IgD-negative memory B cell (primary cell): ENCODE measurements at regions not wholly inside any gene's neighbourhood (a gene's known extent, or its start where the extent isn't known, plus 50 kb on each side); places are given as distances from the start of the nearest gene placed in this dataset.

ENCODE experiments used
- H3K27ac Mint-ChIP-seq, 3 donors: one replicate each; pipeline ENCODE4 v1.8.0; 2020 to 2022; ENCODE audit warnings: mild to moderate bottlenecking in 3 of 3, mixed read lengths in 3 of 3, moderate library complexity in 1 of 3
- H3K27me3 Mint-ChIP-seq: one replicate; pipeline ENCODE4 v1.8.0; 2021; ENCODE audit warnings: mixed read lengths
- H3K36me3 Mint-ChIP-seq: one replicate; pipeline ENCODE4 v1.8.0; 2020; ENCODE audit warnings: mild to moderate bottlenecking, mixed read lengths
- H3K4me1 Mint-ChIP-seq, 3 donors: one replicate each; pipeline ENCODE4 v1.8.0; 2020 to 2022; ENCODE audit warnings: mixed read lengths in 3 of 3, mild to moderate bottlenecking in 1 of 3
- H3K4me3 Mint-ChIP-seq, 4 donors: one replicate each; pipeline ENCODE4 v1.8.0; 2020 to 2022; ENCODE audit warnings: mild to moderate bottlenecking in 4 of 4, mixed read lengths in 4 of 4, moderate library complexity in 3 of 4
- H3K9me3 Mint-ChIP-seq, 3 donors: one replicate each; pipeline ENCODE4 v1.8.0; 2020 to 2021; ENCODE audit warnings: mixed read lengths in 3 of 3, mild to moderate bottlenecking in 1 of 3

DNA sequence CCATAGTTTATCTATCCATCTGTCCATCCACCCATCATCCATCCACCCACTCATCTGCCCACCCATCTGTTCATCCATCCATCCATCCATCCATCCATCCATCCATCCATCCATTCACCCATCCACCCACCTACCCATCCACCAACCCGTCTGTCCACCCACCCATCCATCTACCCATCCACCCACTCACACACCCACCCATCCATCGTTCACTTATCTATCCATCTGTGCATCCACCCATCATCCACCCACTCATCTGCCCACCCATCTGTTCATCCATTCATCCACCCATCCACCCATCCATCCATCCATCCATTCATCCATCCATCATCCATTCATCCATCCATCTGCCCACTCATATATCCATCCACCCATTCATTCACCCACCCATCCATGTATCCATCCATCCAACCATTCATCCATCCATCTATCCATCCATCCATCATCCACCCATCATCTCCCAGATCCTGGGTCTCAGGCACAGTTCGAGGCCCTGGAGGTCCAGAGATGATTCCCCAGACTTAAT, 88.2 kb upstream of the WNT4 start:
- peaks cover 2% of the 10 kb centered on the region for H3K36me3 Mint-ChIP-seq
- no peaks in the 10 kb centered on the region for H3K9me3 Mint-ChIP-seq
- H3K4me1 Mint-ChIP-seq = no peaks in the 10 kb centered on the region
- H3K27me3 Mint-ChIP-seq = peaks cover 12% of the 10 kb centered on the region
- no peak overlapping the region for H3K27ac Mint-ChIP-seq
- no peak overlapping the region for H3K4me3 Mint-ChIP-seq

DNA sequence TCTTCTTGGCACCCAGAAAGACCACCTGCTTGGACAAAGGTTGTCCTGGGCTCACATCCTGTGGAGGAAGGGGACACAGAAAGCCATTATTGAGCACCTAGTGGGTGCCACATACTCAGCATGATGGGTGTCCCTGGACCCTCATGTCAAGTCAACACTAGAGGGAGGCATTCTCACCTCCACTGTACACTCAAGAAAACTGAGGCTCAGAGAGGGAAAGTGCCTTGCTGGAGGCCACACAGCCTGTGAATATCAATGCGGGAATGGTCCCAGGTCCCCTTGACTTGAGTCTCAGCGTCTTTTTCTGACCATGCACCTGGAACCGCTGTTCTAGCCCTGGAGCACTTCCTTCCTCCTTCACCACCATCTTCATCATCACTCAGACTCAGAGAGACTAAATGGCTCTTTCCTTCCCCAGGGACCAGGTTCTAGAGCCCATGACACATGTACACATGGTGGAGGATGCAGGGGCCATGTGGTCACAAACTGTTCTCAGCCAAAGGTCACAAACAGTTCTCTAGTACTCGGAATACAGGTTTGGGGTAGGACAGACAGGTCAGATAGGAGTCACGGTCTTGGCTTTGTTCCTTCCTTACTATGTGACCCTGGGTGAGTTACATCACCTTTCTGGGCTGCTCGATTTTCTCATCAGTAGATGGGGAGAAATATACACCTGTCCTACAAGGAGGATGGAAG, 89.2 kb upstream of the WNT4 start:
- H3K4me1 Mint-ChIP-seq = no peaks in the 10 kb centered on the region
- H3K4me3 Mint-ChIP-seq = peak overlapping the region in 1 of 4 donors; percentile 5
- no peaks in the 10 kb centered on the region for H3K9me3 Mint-ChIP-seq
- peaks cover 2% of the 10 kb centered on the region for H3K36me3 Mint-ChIP-seq
- no peak overlapping the region for H3K27ac Mint-ChIP-seq
- H3K27me3 Mint-ChIP-seq = peaks cover 11% of the 10 kb centered on the region

DNA sequence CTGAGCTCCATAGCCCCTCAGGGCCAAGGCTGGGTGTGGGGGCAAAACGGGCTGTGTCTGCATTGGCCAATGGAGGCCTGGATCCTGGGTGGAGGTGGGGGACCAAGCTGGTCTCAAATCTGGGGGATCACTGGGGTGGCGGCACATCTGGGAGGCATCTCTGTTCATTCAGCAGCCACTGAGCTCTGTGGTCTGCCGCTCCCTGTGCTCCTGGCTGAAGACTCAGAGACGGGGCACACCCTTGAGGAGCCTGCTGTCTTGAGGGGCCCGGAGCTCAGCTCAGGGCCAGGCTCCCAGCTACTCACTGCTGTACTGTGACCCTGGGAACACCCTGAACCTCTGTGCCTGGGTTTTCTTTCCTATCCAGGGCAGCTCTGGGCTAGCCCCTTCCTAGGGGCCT, 90.3 kb upstream of the WNT4 start:
- Mint-ChIP-seq H3K27ac (no peak overlapping the region), H3K9me3 (no peaks in the 10 kb centered on the region), H3K36me3 (peaks cover 2% of the 10 kb centered on the region), H3K27me3 (peaks cover 11% of the 10 kb centered on the region), H3K4me3 (no peak overlapping the region), H3K4me1 (no peaks in the 10 kb centered on the region)

DNA sequence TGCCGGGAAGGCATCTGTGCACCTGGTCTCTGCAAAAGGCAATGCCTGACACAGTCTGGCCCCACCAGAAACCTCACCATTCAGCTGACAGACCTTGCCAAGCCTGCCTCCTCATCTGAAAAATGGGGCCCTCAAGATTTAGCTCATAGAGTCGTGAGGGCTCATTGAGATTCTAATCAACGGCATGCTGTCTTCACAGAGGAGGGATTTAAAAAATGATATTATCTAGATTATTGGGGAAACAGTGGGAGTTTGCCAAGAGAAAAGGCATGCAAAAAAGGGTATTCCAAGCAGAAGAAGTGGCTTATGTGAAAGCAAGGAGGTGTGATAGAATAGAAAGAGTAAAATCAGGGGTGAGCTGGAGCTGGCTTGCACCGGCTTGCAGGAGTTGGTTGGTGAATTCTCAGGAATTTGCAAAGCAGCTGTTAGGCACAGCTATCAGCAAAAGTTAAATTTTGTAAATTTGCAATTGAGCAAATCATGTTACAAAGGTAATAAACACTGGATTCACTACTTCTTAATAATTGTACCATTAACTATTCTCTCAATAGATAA, 91.7 kb upstream of the WNT4 start:
- no peaks in the 10 kb centered on the region for H3K4me1 Mint-ChIP-seq
- no peaks in the 10 kb centered on the region for H3K9me3 Mint-ChIP-seq
- no peak overlapping the region for H3K4me3 Mint-ChIP-seq
- no peak overlapping the region for H3K27ac Mint-ChIP-seq
- H3K36me3 Mint-ChIP-seq = peaks cover 2% of the 10 kb centered on the region
- peaks cover 9% of the 10 kb centered on the region for H3K27me3 Mint-ChIP-seq

DNA sequence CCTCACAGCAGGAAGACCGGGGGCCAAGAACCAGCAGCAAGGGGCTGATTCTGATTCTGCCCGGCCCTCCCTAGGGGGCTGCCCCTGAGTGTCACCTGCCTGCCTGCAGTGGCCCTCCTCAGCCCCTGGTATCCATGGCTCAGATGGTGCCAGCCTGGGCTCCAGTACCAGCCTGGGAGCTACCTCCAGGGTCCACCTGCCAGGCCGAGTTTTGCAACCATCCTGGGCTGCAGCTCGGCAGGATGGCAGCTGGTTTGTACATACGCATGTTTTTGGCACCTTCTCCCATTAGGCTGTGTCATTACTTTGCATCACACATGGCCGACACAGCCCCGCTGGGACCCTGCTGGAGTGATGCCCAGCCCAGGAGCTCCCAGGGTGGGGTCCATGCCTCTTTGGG, 93.3 kb upstream of the WNT4 start:
- no peak overlapping the region for H3K27ac Mint-ChIP-seq
- no peak overlapping the region for H3K4me3 Mint-ChIP-seq
- H3K27me3 Mint-ChIP-seq = peaks cover 9% of the 10 kb centered on the region
- no peaks in the 10 kb centered on the region for H3K4me1 Mint-ChIP-seq
- H3K36me3 Mint-ChIP-seq = peaks cover 2% of the 10 kb centered on the region
- H3K9me3 Mint-ChIP-seq = no peaks in the 10 kb centered on the region

DNA sequence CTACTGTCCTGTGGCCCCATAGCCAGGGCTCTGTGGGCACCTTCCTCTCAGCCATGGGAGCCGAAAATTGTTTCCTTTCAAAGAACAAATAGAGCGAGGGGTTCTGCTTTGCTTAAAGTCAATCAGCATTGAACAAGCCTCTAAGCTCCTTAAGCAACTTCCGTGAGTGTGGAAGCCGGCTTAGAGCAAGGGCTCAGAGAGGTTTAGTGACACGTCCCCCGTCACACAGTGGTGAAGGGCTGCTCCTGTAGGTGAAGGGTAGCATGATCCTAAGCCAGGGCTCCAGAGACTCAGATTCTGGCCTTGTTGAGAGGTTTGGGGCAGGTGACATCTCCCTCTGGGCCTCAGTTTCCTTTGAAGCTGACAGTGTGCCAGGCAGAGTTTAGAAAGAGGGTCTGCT, 94.0 kb upstream of the WNT4 start:
- Mint-ChIP-seq H3K4me1 (no peaks in the 10 kb centered on the region), H3K4me3 (no peak overlapping the region), H3K36me3 (peaks cover 2% of the 10 kb centered on the region), H3K9me3 (no peaks in the 10 kb centered on the region), H3K27me3 (peaks cover 9% of the 10 kb centered on the region), H3K27ac (no peak overlapping the region)

DNA sequence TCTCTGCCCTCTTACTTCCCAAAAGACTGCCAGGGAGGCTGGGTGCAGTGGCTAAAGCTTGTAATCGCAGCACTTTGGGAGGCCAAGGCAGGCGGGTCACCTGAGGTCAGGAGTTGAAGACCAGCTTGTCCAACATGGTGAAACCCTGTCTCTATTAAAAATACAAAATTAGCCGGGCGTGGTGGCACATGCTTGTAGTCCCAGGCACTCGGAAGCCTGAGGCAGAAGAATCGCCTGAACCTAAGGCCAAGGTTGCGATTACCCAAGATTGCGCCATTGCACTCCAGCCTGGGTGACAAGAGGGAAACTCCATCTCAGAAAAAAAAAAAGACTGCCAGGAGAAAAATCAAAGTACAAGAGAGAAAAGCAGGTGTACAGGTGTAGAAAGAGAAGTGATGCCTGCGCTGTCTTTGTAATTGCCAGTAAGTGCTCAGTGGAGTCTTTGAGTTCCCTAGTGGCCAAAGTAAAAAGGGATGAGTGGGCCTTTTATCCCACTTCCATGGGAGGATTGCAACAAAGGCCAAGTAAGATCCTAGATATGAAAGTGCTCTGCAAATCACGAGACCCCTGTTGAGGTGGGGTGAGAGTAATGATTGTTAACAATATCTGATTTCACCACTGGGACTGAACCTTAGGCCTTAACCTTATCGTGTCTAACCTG, 94.7 kb upstream of the WNT4 start:
- no peak overlapping the region for H3K4me3 Mint-ChIP-seq
- H3K36me3 Mint-ChIP-seq = peaks cover 2% of the 10 kb centered on the region
- H3K9me3 Mint-ChIP-seq = no peaks in the 10 kb centered on the region
- H3K4me1 Mint-ChIP-seq = no peaks in the 10 kb centered on the region
- H3K27ac Mint-ChIP-seq = no peak overlapping the region
- H3K27me3 Mint-ChIP-seq = peaks cover 6% of the 10 kb centered on the region

DNA sequence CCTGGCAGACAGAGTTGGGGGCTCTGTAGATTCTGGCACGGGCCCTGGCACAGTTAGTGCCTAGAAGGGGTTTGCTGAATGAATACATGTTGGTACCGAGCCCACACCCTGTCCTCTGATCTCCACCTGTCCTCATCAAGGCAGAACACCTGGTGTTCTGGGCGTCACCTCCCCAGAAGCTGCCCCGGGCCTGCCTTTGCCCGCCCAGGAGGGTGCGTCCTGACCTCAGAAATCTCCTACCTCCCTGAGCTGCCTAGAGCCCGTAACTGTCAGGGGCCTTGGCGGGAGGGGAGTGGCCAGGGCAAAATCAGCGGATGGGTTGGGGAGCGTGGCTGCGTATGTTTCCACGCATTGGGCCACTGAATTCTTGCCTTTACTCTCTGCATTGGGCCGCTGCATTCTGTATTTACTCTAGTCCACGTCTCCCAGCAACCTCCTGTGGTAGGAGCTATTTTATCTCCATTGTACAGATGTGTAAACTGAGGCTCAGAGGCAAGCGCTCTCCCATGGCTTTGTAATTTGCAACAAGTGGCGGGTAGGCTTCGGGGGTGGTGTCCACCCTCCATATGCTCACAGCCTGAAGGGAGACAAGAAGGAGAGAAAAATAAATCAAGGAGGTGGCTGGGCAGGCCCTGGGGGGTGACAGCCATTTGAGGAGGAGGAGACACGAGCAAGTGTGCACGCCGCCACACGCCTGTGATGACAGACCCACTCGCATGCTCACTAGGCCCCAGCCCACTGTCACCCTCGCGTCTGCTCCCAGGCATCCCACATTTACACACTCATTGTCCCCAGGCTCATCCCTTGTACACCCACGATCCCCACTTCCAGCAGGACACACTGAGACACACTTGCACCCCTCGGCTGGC, 95.7 kb upstream of the WNT4 start:
- H3K27ac Mint-ChIP-seq = no peak overlapping the region

DNA sequence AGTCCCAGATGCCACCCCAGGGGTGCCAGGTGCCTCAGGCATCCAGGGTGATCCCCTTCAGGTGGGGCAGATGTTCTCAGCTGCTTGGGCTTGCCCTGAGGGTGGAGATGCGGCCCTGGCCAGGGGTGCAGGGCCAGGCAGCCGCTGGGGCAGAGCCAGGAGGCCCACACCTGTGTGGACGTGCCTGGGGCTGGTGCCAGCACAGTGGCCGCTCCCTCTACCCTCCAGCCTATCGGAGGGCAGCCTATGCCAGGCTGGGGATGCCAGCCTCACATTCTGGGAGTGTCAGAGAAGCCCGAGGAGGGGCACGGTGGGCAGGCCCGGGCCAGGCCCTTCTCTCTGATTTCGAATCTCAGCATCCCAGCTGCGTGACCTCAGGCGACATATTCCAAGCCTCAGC, 96.5 kb upstream of the WNT4 start:
- peaks cover 7% of the 10 kb centered on the region for H3K27me3 Mint-ChIP-seq
- no peaks in the 10 kb centered on the region for H3K4me1 Mint-ChIP-seq
- H3K4me3 Mint-ChIP-seq = no peak overlapping the region
- H3K36me3 Mint-ChIP-seq = no peaks in the 10 kb centered on the region
- H3K27ac Mint-ChIP-seq = no peak overlapping the region
- peaks cover 0 to 1% (median 0%) of the 10 kb centered on the region in 3 donors for H3K9me3 Mint-ChIP-seq

More for the DNA sequence above, 95.7 kb upstream of the WNT4 start:
- peak overlapping the region in 1 of 4 donors; percentile 43 for H3K4me3 Mint-ChIP-seq
- H3K36me3 Mint-ChIP-seq = no peaks in the 10 kb centered on the region
- H3K4me1 Mint-ChIP-seq = no peaks in the 10 kb centered on the region
- H3K9me3 Mint-ChIP-seq = peaks cover 0 to 1% (median 0%) of the 10 kb centered on the region in 3 donors
- peaks cover 7% of the 10 kb centered on the region for H3K27me3 Mint-ChIP-seq

DNA sequence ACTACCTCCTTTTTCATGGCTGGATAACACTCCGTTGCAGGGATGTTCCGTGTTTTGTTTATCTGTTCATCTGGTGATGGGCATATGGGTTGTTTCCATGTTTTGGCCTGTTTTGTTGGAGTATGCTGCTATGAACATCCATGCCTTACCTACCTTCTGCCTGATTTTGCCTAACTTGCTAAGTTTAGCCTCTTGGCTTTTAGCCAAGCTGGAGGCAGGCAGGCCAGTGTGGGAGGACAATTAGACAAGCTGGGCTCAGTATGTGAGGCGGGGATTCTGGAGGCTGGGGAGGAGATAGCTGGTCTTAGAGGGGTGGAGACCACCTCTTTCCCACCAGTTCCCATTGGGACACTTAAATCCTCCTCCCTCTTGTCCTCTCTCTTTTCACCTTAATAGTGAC, 98.4 kb upstream of the WNT4 start:
- H3K4me1 Mint-ChIP-seq = no peaks in the 10 kb centered on the region
- peaks cover 0 to 1% (median 0%) of the 10 kb centered on the region in 3 donors for H3K9me3 Mint-ChIP-seq
- H3K27ac Mint-ChIP-seq = peak overlapping the region in 1 of 3 donors; percentile 67
- no peak overlapping the region for H3K4me3 Mint-ChIP-seq
- H3K36me3 Mint-ChIP-seq = no peaks in the 10 kb centered on the region
- H3K27me3 Mint-ChIP-seq = peaks cover 1% of the 10 kb centered on the region

DNA sequence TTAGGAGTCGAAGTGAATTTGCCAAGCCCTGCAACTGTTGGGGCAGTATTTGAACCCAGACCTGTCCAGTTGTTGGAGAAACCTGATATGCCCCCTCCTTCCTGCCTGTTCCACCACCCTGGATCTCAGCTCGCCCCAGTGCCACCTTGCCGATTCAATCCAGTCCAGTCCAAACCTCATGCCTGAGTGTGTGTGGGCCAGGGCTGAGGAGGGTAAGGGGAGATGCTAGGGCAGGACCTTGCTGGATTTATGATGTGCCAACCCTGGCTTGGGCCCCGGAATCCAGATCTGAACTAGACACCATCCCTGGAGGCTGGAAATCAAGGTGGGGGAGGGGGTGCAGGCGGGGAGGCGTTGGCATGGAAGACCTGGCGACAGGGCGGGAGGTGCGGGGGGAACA, 98.9 kb upstream of the WNT4 start:
- Mint-ChIP-seq H3K9me3 (peaks cover 0 to 1% (median 0%) of the 10 kb centered on the region in 3 donors), H3K27ac (no peak overlapping the region), H3K4me1 (no peaks in the 10 kb centered on the region), H3K27me3 (peaks cover 1% of the 10 kb centered on the region), H3K36me3 (no peaks in the 10 kb centered on the region), H3K4me3 (no peak overlapping the region)

DNA sequence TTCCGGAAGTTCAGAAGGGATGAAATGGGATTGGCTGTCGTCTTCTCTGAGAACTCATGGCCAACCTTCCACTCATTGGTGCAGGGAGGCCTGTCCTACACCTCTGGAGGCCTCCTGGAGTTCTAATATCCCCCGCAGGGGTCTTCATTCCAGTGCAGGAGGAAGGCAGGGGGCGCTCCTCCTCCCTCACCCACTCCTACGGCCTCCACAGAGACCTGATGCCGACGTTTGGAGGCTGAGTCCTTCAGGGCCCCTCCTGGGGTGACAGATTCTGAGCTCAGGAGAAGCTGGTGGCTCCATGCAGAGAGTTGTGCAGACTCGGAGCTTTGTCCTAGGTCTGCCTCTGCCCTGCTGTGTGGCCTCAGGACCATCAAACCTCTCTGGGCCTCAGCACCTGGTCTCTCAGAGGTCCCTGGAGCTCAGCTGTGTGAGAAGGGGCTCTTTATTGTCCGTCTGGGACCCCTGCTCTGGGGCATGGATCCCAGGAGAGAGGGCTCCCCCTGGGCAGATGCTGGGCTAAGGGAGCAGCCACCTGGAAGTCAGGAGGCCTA, 102.3 kb upstream of the WNT4 start:
- no peak overlapping the region for H3K4me3 Mint-ChIP-seq
- peaks cover 6% of the 10 kb centered on the region for H3K27me3 Mint-ChIP-seq
- no peak overlapping the region for H3K27ac Mint-ChIP-seq
- no peaks in the 10 kb centered on the region for H3K4me1 Mint-ChIP-seq
- no peaks in the 10 kb centered on the region for H3K36me3 Mint-ChIP-seq
- peaks cover 0 to 1% (median 0%) of the 10 kb centered on the region in 3 donors for H3K9me3 Mint-ChIP-seq

DNA sequence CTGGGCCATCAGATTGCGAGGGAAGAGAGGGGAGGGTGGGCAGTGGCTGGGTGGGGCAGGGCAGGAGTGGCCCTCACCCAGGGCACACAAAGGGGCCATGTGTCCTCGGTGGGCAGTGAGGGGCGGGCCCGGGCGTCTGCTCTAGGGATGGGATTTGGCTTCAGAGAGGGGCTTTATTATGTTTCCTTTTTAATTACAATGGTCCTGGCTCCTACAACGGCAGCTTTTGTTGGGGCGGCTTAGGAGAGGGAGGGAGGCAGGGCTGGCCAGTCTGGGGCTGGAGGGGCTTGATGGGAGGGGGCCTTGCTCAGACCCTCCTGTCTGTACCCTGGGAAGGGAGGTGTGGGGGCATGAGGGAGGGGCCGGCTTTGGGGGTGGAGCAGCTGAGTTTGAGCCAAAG, 102.8 kb upstream of the WNT4 start:
- Mint-ChIP-seq H3K4me1 (no peaks in the 10 kb centered on the region), H3K27me3 (peaks cover 6% of the 10 kb centered on the region), H3K36me3 (no peaks in the 10 kb centered on the region), H3K27ac (no peak overlapping the region), H3K9me3 (peaks cover 0 to 1% (median 0%) of the 10 kb centered on the region in 3 donors), H3K4me3 (no peak overlapping the region)

DNA sequence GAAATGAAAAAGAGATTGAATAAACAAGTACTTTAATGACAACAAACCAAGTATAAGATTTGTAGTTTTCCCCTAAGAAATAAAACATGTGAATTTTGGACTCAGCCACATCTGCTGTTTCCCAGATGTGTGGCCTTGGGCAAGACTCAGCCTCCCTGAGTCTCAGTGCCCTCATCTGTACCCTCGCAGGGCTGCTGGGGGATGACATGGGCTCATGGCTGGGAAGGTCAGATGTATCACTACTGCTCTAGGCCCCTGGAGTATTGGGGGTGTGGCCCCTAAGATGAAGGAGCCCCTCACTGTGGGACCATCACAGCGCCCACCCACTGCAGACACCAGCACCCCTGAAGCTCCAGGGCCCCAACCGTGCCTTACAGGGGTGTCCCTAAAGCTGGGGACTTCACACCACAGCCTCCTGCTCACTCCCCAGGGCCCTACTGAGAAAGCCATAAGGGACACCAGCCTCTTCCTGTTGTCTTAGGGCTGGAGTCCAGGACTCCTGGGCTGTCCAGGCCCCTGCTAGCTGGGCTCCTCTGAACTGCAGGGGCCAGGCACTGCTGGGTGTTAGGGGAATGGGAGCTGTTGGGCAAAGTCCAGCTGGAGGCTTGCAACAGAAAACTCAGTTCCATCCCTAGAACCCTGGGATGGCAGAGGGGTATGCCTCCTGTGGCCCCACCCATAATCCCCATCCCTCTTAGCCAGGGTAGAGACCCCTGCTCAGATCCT, 104.0 kb upstream of the WNT4 start:
- H3K9me3 Mint-ChIP-seq = peaks cover 0 to 1% (median 0%) of the 10 kb centered on the region in 3 donors
- H3K4me1 Mint-ChIP-seq = no peaks in the 10 kb centered on the region
- no peaks in the 10 kb centered on the region for H3K36me3 Mint-ChIP-seq
- H3K4me3 Mint-ChIP-seq = no peak overlapping the region
- no peak overlapping the region for H3K27ac Mint-ChIP-seq
- H3K27me3 Mint-ChIP-seq = peaks cover 6% of the 10 kb centered on the region
